ENCODE measurements at regions not wholly inside any gene's neighbourhood (a gene's known extent, or its start where the extent isn't known, plus 50 kb on each side); places are given as distances from the start of the nearest gene placed in this dataset.

DNA sequence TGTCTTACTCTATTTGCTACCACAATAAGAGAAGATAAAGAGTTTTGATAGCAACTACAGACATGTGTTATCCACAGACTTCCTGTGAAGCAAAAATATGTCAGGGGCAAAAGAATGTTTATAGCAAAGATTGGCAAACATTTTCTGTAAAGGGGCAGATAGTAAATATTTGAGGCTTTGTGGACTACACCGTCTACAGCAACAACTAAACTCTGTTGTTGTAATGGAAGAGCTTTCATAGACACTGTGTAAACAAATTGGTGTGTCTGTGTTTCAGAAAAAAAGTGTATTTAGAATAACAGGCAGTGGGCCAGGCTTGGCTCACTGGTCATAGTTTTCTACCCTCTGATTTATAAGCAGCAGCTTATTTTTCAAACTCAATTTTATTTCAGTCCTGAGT lies 521.4 kb downstream of the ANKRD7 start:
- Histone ChIP-seq H3K4me1 (no peaks in the 10 kb centered on the region), H3K4me3 (no peak overlapping the region), H3K9me3 (no peaks in the 10 kb centered on the region), H3K36me3 (no peaks in the 10 kb centered on the region), H3K27ac (no peak overlapping the region), H3K27me3 (no peaks in the 10 kb centered on the region)
- no peak for DNase-seq (ENCODE audit: low spot score in 2 of 2)
- 36 to 43% methylated on average over 1 of the region's 1 CpG for WGBS, 2 donors
- TF ChIP-seq, protein P1, sequence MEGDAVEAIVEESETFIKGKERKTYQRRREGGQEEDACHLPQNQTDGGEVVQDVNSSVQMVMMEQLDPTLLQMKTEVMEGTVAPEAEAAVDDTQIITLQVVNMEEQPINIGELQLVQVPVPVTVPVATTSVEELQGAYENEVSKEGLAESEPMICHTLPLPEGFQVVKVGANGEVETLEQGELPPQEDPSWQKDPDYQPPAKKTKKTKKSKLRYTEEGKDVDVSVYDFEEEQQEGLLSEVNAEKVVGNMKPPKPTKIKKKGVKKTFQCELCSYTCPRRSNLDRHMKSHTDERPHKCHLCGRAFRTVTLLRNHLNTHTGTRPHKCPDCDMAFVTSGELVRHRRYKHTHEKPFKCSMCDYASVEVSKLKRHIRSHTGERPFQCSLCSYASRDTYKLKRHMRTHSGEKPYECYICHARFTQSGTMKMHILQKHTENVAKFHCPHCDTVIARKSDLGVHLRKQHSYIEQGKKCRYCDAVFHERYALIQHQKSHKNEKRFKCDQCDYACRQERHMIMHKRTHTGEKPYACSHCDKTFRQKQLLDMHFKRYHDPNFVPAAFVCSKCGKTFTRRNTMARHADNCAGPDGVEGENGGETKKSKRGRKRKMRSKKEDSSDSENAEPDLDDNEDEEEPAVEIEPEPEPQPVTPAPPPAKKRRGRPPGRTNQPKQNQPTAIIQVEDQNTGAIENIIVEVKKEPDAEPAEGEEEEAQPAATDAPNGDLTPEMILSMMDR (IDR thresholded peaks at IDR 0.05): no peak
- TF ChIP-seq POLR2A (IDR thresholded peaks at IDR 0.05): no peak
- TF ChIP-seq EP300 (IDR thresholded peaks at IDR 0.05): no peak

DNA sequence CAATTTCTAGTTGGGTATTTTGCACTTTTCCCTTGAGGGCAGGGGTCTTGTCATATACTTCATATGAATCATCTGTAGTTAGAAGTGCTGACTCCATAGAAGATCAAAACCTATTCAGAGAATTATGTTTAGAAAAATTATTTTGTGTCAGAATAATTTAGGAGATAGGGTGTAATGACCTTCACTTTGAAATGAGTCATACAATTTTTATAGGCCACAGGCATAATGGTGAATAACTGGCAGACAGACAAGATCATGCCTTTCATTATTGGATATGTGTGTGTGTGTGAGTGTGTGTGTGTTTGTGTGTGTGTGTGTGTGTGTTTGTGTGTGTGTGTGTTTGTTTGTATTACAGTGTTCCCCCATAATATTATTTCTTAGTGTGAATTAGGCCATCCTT lies 523.0 kb downstream of the ANKRD7 start:
- no peaks in the 10 kb centered on the region for H3K27me3 ChIP-seq
- no peak for TF ChIP-seq POLR2A (IDR thresholded peaks at IDR 0.05)
- TF ChIP-seq EP300 (IDR thresholded peaks at IDR 0.05): no peak
- TF ChIP-seq, protein P1 (IDR thresholded peaks at IDR 0.05): no peak
- DNase-seq (ENCODE audit: low spot score in 2 of 2): no peak
- no peaks in the 10 kb centered on the region for H3K36me3 ChIP-seq
- H3K27ac ChIP-seq: no peak overlapping the region
- no peaks in the 10 kb centered on the region for H3K4me1 ChIP-seq
- no peaks in the 10 kb centered on the region for H3K9me3 ChIP-seq
- no peak overlapping the region for H3K4me3 ChIP-seq

DNA sequence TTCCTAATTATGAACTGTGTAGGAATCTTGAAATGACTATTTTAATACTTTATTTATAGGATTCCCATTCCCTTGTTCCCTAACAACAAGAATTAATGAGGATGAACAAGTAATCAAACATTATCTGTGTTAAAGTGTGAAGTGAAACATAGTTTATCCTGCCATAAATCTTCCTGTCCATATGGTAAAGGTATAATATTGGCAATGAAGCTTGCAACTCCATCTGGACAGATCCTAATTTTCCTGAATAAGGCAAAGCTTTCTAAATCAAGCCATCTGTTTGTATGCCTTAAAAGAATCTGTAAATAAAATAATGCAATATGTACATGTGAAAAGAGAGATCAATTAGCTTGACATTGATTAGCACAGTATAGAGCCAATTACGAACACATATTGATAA lies 529.0 kb downstream of the ANKRD7 start:
- Histone ChIP-seq H3K9me3 (no peaks in the 10 kb centered on the region), H3K4me3 (no peak overlapping the region), H3K27ac (no peak overlapping the region), H3K27me3 (no peaks in the 10 kb centered on the region), H3K36me3 (no peaks in the 10 kb centered on the region), H3K4me1 (peaks cover 0 to 3% (median 0%) of the 10 kb centered on the region in 4 donors)
- WGBS, 2 donors: 96 to 100% methylated on average over 1 of the region's 1 CpG
- no peak for TF ChIP-seq POLR2A (IDR thresholded peaks at IDR 0.05)
- TF ChIP-seq, protein P1 (IDR thresholded peaks at IDR 0.05): no peak
- TF ChIP-seq EP300 (IDR thresholded peaks at IDR 0.05): no peak
- DNase-seq (ENCODE audit: low spot score in 2 of 2): no peak

DNA sequence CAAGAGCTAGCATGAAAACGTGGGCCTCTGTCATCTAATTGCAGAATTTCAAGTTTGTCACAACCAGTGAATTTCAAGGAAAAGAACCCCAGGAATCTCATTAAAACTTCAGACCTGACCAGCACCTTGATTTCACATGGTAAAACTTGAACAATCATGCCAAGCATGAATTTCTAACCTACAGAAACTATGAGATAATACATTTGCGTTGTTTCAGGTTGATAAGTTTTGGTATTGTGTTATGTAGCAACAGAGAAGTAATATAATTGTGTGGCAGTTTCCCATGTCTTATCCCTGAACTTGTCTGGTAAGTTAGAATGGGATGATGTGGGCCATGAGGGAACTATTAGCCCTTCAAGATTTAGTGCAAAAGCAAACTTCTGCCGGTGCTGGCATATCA lies 530.1 kb downstream of the ANKRD7 start:
- Histone ChIP-seq H3K27ac (no peak overlapping the region), H3K4me3 (no peak overlapping the region), H3K9me3 (no peaks in the 10 kb centered on the region), H3K27me3 (no peaks in the 10 kb centered on the region), H3K36me3 (no peaks in the 10 kb centered on the region), H3K4me1 (peaks cover 0 to 3% (median 0%) of the 10 kb centered on the region in 4 donors)
- DNase-seq (ENCODE audit: low spot score in 2 of 2): no peak
- WGBS, 2 donors: 78 to 83% methylated on average over 3 of the region's 3 CpGs
- no peak for TF ChIP-seq EP300 (IDR thresholded peaks at IDR 0.05)
- TF ChIP-seq, protein P1 (IDR thresholded peaks at IDR 0.05): no peak

DNA sequence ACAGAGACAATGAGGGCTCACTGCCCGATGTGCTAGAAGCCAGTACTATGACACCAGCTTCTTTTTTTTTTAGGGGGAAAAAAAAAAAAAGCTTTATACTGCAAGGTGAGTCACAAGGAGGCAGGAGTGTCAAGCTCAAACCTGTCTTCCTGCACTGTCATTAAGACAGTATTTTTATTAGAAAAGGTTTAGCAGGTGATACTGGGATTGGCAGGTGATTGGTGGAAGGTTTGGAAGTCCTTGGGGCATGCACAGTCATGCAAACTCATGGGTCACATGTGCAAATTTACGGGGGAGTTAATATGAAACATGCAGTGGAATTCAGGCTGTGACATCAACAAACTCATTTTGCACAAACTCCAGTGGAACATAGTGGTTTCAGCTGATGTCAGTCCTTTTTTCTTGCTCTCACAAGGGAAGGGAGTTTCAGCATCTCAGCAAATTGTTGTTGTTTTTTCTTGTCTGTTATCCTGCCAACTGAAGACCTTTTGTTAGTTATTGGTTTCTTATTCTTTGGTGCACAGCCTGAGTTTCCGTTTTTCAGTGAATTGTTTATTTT lies 530.6 kb downstream of the ANKRD7 start:
- H3K36me3 ChIP-seq: no peaks in the 10 kb centered on the region
- 55 to 60% methylated on average over 3 of the region's 3 CpGs for WGBS, 2 donors
- no peak overlapping the region for H3K27ac ChIP-seq
- TF ChIP-seq, protein P1 (IDR thresholded peaks at IDR 0.05): no peak
- TF ChIP-seq EP300 (IDR thresholded peaks at IDR 0.05): no peak
- no peak for TF ChIP-seq POLR2A (IDR thresholded peaks at IDR 0.05)
- no peaks in the 10 kb centered on the region for H3K9me3 ChIP-seq
- peaks cover 0 to 3% (median 0%) of the 10 kb centered on the region in 4 donors for H3K4me1 ChIP-seq
- no peak for DNase-seq (ENCODE audit: low spot score in 2 of 2)
- no peaks in the 10 kb centered on the region for H3K27me3 ChIP-seq
- H3K4me3 ChIP-seq: no peak overlapping the region

All from tibial nerve (tissue), 4 donors.